ENCODE measurements at regions not wholly inside any gene's neighbourhood (a gene's known extent, or its start where the extent isn't known, plus 50 kb on each side); places are given as distances from the start of the nearest gene placed in this dataset.

DNA sequence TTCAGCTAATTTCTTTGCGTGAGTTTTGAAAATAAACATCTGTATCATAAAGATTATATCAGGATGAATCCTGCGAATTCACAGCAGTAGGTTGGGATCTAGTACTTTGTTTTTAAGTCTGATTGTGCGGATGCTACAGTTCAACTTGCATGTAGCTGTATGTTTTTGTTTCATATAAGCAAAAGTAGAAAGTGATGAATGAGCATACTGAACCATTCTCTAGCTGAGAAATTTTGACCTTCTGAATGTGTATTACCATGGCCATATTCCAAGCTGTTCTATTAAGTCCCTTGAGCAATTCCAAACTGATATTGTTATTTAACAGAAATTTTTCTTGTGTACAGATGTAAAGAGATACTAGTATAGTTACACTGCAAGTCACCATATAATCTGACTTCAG is 358.8 kb upstream of the MEOX2 start:
- in situ Hi-C loops (cut with MboI; ENCODE audit: low sequenced_read_pairs in 4 of 4) = no loop called here
- ATAC-seq = no peak
- Histone ChIP-seq H3K9me3 (no peaks in the 10 kb centered on the region), H3K27ac (no peak overlapping the region), H3K4me3 (no peak overlapping the region), H3K4me1 (no peaks in the 10 kb centered on the region), H3K27me3 (no peaks in the 10 kb centered on the region), H3K36me3 (no peaks in the 10 kb centered on the region)
- DNase-seq = no peak
- TF ChIP-seq, protein P1, sequence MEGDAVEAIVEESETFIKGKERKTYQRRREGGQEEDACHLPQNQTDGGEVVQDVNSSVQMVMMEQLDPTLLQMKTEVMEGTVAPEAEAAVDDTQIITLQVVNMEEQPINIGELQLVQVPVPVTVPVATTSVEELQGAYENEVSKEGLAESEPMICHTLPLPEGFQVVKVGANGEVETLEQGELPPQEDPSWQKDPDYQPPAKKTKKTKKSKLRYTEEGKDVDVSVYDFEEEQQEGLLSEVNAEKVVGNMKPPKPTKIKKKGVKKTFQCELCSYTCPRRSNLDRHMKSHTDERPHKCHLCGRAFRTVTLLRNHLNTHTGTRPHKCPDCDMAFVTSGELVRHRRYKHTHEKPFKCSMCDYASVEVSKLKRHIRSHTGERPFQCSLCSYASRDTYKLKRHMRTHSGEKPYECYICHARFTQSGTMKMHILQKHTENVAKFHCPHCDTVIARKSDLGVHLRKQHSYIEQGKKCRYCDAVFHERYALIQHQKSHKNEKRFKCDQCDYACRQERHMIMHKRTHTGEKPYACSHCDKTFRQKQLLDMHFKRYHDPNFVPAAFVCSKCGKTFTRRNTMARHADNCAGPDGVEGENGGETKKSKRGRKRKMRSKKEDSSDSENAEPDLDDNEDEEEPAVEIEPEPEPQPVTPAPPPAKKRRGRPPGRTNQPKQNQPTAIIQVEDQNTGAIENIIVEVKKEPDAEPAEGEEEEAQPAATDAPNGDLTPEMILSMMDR (IDR thresholded peaks at IDR 0.05 in 4 of 5, conservative IDR thresholded peaks at IDR 0.05 in 1 of 5) = no peak
- no peak for TF ChIP-seq POLR2A (IDR thresholded peaks at IDR 0.05)
- intact Hi-C loops (cut with DNase I; ENCODE audit: low total_unique reads) = no loop called here

DNA sequence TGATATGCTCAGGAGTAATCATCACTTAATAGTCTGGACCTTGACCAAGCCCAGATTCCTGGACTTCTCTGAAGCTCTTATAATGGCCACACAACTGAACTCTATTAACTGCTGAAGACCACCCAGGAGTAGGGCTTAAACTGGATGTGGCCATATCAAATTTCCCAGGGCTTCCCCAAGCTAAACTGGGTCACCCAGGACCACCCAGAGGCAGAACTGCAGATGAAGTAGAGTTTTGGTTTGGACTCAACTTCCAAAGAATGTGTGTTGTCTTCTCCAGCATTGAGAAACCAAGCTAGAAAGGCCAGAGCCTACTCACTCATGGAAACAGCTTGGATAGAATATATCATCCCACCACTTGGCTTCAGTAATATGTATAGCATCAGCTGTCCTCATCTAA is 358.2 kb upstream of the MEOX2 start:
- intact Hi-C loops (cut with DNase I; ENCODE audit: low total_unique reads) (no loop called here), in situ Hi-C loops (cut with MboI; ENCODE audit: low sequenced_read_pairs in 4 of 4) (no loop called here)
- Histone ChIP-seq H3K4me1 (no peaks in the 10 kb centered on the region), H3K36me3 (no peaks in the 10 kb centered on the region), H3K27me3 (no peaks in the 10 kb centered on the region), H3K9me3 (no peaks in the 10 kb centered on the region), H3K27ac (no peak overlapping the region), H3K4me3 (no peak overlapping the region)
- TF ChIP-seq, protein P1 (IDR thresholded peaks at IDR 0.05 in 4 of 5, conservative IDR thresholded peaks at IDR 0.05 in 1 of 5) = no peak
- TF ChIP-seq POLR2A (IDR thresholded peaks at IDR 0.05) = no peak
- DNase-seq (no peak), ATAC-seq (no peak)

DNA sequence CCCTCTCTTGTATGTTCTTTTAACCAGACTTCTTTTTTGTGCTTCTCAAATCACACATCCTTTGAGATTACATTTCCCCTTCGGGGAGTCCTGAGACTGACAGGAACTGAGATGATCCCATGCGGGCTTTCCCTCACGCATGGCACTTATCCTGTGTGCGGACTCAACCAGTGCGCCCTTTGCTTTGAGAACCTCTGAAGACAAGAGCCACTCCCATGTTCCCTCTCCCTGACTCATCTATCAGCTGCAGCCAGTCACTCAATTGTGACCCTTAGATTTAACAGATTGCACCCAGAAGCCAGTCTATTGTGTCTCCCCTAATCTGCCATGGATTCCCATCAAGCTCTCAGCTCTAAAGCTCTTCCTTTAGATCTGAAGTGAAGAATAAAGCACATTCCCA is 353.9 kb upstream of the MEOX2 start:
- ATAC-seq = no peak
- in situ Hi-C loops (cut with MboI; ENCODE audit: low sequenced_read_pairs in 4 of 4) = no loop called here

DNA sequence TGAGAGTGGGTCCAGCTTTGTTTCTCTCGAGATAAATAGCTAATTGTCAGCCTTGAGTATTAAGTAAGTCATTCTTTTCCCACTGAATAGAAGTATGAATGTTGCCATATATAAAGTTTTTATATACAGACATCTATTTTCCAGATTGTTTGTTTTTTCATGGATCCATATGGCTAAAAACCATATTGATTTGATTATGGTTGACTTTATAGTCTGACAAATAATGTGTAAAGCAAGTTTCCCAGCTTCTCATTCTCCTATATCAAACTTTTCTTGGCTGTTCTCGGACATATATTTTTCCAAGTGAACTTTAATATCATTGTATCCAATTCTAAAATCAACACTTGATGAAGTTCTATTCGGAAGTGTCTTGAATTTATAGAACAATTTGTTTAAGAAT is 352.4 kb upstream of the MEOX2 start:
- DNase-seq = no peak
- peaks cover 0 to under 1% of the 10 kb centered on the region in 2 donors for H3K4me1 ChIP-seq
- no peak overlapping the region for H3K4me3 ChIP-seq
- in situ Hi-C loops (cut with MboI; ENCODE audit: low sequenced_read_pairs in 4 of 4) = no loop called here
- no peak overlapping the region for H3K27ac ChIP-seq
- no peaks in the 10 kb centered on the region for H3K9me3 ChIP-seq
- no peaks in the 10 kb centered on the region for H3K36me3 ChIP-seq
- H3K27me3 ChIP-seq = no peaks in the 10 kb centered on the region
- intact Hi-C loops (cut with DNase I; ENCODE audit: low total_unique reads) = no loop called here
- TF ChIP-seq POLR2A (IDR thresholded peaks at IDR 0.05) = no peak
- ATAC-seq = no peak

More for the DNA sequence above, 353.9 kb upstream of the MEOX2 start:
- Histone ChIP-seq H3K36me3 (no peaks in the 10 kb centered on the region), H3K27me3 (no peaks in the 10 kb centered on the region), H3K27ac (no peak overlapping the region), H3K9me3 (no peaks in the 10 kb centered on the region), H3K4me3 (no peak overlapping the region), H3K4me1 (no peaks in the 10 kb centered on the region)
- intact Hi-C loops (cut with DNase I; ENCODE audit: low total_unique reads) = no loop called here
- TF ChIP-seq, protein P1 (IDR thresholded peaks at IDR 0.05 in 4 of 5, conservative IDR thresholded peaks at IDR 0.05 in 1 of 5) = no peak
- no peak for TF ChIP-seq POLR2A (IDR thresholded peaks at IDR 0.05)
- DNase-seq = no peak

DNA sequence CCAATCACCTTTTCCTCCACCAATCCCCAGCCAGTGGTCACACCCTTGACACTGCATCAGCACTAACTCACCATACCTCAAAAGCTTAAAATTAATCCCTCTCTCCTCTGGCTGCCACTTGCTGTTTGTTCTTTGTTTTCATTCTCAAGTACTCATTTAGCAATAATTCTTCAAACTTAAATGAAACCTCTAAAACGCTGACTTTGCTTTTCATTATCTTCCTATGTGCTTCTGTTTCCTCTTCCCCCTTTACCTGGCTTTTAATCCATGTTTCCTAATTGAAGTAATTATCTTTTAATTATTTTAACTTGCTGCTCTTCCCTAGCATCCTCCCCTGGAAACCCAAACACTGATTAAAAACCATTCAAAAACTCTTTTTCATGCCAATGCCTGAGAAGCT is 348.9 kb upstream of the MEOX2 start:
- intact Hi-C loops (cut with DNase I; ENCODE audit: low total_unique reads) (no loop called here), in situ Hi-C loops (cut with MboI; ENCODE audit: low sequenced_read_pairs in 4 of 4) (no loop called here)
- DNase-seq (no peak), ATAC-seq (no peak)
- no peaks in the 10 kb centered on the region for H3K27me3 ChIP-seq
- no peak overlapping the region for H3K4me3 ChIP-seq
- peaks cover 0 to 13% of the 10 kb centered on the region in 2 donors for H3K4me1 ChIP-seq
- no peak overlapping the region for H3K27ac ChIP-seq
- TF ChIP-seq POLR2A (IDR thresholded peaks at IDR 0.05) = no peak
- TF ChIP-seq, protein P1 (IDR thresholded peaks at IDR 0.05 in 4 of 5, conservative IDR thresholded peaks at IDR 0.05 in 1 of 5) = no peak
- no peaks in the 10 kb centered on the region for H3K36me3 ChIP-seq
- H3K9me3 ChIP-seq = no peaks in the 10 kb centered on the region
